ENCODE measurements at regions not wholly inside any gene's neighbourhood (a gene's known extent, or its start where the extent isn't known, plus 50 kb on each side); places are given as distances from the start of the nearest gene placed in this dataset.

DNA sequence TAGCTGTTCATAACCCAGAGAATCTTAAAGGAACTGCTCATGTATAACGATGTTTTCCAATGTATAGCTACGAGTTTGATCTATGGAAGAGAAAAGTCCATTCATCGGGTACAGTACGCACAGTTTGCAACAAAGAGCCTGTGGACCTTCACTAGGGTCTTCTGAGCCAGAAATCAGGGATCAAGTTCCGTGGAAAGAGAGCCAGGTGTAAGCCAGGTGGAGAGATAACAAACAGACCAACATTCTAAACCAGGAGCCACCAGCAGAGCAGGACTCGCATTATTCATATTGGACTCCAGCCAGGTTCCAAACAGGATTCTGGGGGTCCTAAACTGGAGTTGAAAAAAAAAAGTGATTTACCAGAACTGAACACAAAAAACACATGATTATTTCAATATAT is 505.4 kb upstream of the C16orf82 start:
- in situ Hi-C loops (cut with MboI), result no loop called here
- Histone ChIP-seq H4K20me1 (ENCODE audit: insufficient read depth) (no peaks in the 10 kb centered on the region), H3K79me2 (ENCODE audit: insufficient read depth) (no peaks in the 10 kb centered on the region), H2AFZ (no peak overlapping the region), H3K4me1 (ENCODE audit: insufficient read depth) (no peaks in the 10 kb centered on the region), H3K9me3 (ENCODE audit: low read depth) (no peaks in the 10 kb centered on the region), H3K4me3 (no peak overlapping the region), H3K27me3 (replicated peaks; ENCODE audit: insufficient read depth) (no peaks in the 10 kb centered on the region), H3K27ac (no peak overlapping the region), H3F3A (ENCODE audit: insufficient read depth) (no peaks in the 10 kb centered on the region), H3K9ac (no peak overlapping the region), H3K9me2 (ENCODE audit: insufficient read depth) (no peaks in the 10 kb centered on the region), H3K36me3 (ENCODE audit: low read depth) (no peaks in the 10 kb centered on the region), H3K4me2 (ENCODE audit: unreplicated experiment) (no peak overlapping the region)
- no peak for DNase-seq
- WGBS, 2 experiments (ENCODE audit: low coverage in 1 of 2, low lambda C conversion rate in 2 of 2, missing lambda C conversion rate in 2 of 2), result 22 to 29% methylated on average over 6 of the region's 6 CpGs
- no peak for TF ChIP-seq EZH2 (IDR thresholded peaks at IDR 0.05; ENCODE audit: insufficient read depth, poor library complexity, severe bottlenecking)
- TF ChIP-seq EZH2phosphoT487 (IDR thresholded peaks at IDR 0.05; ENCODE audit: insufficient read depth, low read depth), result no peak

DNA sequence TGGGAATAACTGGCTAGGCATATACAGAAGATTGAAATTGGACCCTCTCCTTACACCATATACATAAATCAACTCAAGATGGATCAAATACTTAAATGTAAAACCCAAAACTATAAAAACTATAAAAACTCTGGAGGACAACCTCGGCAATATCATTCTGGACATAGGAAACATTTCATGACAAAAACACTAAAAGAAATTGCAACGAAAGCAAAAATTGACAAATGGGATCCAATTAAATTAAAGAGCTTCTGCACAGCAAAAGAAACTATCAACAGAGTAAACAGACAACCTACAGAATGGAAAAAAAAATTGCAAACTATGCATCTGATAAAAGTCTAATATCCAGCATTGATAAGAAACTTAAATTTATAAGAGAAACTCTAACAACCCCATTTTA is 503.7 kb upstream of the C16orf82 start:
- no peaks in the 10 kb centered on the region for H3K79me2 ChIP-seq (ENCODE audit: insufficient read depth)
- no peaks in the 10 kb centered on the region for H3K9me2 ChIP-seq (ENCODE audit: insufficient read depth)
- H3K4me1 ChIP-seq (ENCODE audit: insufficient read depth), result no peaks in the 10 kb centered on the region
- no peak for DNase-seq
- H3K27me3 ChIP-seq (replicated peaks; ENCODE audit: insufficient read depth), result no peaks in the 10 kb centered on the region; the same call in 1 of the 2 replicates
- H3K9ac ChIP-seq, result no peak overlapping the region
- no peaks in the 10 kb centered on the region for H3K36me3 ChIP-seq (ENCODE audit: low read depth)
- WGBS, 2 experiments (ENCODE audit: low coverage in 1 of 2, low lambda C conversion rate in 2 of 2, missing lambda C conversion rate in 2 of 2), result 24 to 32% methylated on average over 2 of the region's 2 CpGs
- no peaks in the 10 kb centered on the region for H3F3A ChIP-seq (ENCODE audit: insufficient read depth)
- no peak overlapping the region for H3K4me2 ChIP-seq (ENCODE audit: unreplicated experiment)
- no peak for TF ChIP-seq EZH2 (IDR thresholded peaks at IDR 0.05; ENCODE audit: insufficient read depth, poor library complexity, severe bottlenecking)
- no peak for TF ChIP-seq EZH2phosphoT487 (IDR thresholded peaks at IDR 0.05; ENCODE audit: insufficient read depth, low read depth)
- no peak overlapping the region for H3K27ac ChIP-seq
- no peak overlapping the region for H3K4me3 ChIP-seq
- no peaks in the 10 kb centered on the region for H3K9me3 ChIP-seq (ENCODE audit: low read depth)
- H4K20me1 ChIP-seq (ENCODE audit: insufficient read depth), result no peaks in the 10 kb centered on the region
- no peak overlapping the region for H2AFZ ChIP-seq
- in situ Hi-C loops (cut with MboI), result no loop called here

DNA sequence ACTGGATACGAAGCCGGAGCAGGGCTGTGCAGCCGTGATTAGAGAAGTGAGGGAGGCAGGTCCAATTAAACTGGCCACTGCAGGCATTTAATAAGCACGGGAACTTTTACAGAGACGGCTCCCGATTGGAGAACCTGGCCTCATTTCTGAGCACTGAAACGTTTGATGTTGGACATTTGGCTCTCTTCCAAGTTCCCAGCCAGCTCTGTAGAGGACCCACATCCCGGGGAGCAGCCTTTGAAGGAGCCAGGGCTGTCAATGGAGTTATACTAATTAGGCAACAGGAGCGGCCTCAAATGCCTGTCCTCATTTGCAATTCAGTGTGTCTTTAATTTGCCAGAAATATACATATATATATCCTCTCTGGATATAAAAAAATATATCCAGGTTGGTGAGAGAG is 499.4 kb upstream of the C16orf82 start:
- Histone ChIP-seq H3K27me3 (replicated peaks; ENCODE audit: insufficient read depth) (no peaks in the 10 kb centered on the region; the same call in 1 of the 2 replicates), H3K9ac (no peak overlapping the region), H3K36me3 (ENCODE audit: low read depth) (no peaks in the 10 kb centered on the region), H3K4me3 (no peak overlapping the region), H3F3A (ENCODE audit: insufficient read depth) (no peaks in the 10 kb centered on the region), H3K4me1 (ENCODE audit: insufficient read depth) (no peaks in the 10 kb centered on the region), H3K27ac (no peak overlapping the region), H3K79me2 (ENCODE audit: insufficient read depth) (no peaks in the 10 kb centered on the region), H4K20me1 (ENCODE audit: insufficient read depth) (no peaks in the 10 kb centered on the region), H3K9me2 (ENCODE audit: insufficient read depth) (no peaks in the 10 kb centered on the region), H2AFZ (no peak overlapping the region), H3K9me3 (ENCODE audit: low read depth) (no peaks in the 10 kb centered on the region), H3K4me2 (ENCODE audit: unreplicated experiment) (no peak overlapping the region)
- WGBS, 2 experiments (ENCODE audit: low coverage in 1 of 2, low lambda C conversion rate in 2 of 2, missing lambda C conversion rate in 2 of 2), result 10 to 13% methylated on average over 9 of the region's 9 CpGs
- TF ChIP-seq EZH2phosphoT487 (IDR thresholded peaks at IDR 0.05; ENCODE audit: insufficient read depth, low read depth) (no peak), EZH2 (IDR thresholded peaks at IDR 0.05; ENCODE audit: insufficient read depth, poor library complexity, severe bottlenecking) (no peak)
- DNase-seq, result no peak
- in situ Hi-C loops (cut with MboI), result no loop called here

DNA sequence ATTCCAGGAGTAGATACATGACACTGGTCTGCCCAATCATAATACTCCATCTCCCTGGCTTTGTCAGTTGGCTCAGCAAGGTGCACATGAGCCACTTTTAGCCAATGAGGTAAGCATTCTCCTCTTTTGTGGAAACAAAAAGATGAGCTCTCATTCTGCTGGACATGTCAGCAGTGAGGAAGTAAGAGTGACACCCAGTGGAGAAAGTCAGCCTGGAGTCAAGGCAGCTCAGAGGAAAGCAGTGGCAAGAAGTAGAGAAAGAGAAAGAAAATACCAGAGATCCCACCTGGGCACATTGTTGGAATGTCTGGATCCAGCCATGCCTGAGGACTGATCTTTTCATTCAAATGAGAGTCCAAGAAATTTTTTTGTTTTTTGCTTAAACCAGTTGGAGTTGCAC is 496.9 kb upstream of the C16orf82 start:
- Histone ChIP-seq H3K36me3 (ENCODE audit: low read depth) (no peaks in the 10 kb centered on the region), H3F3A (ENCODE audit: insufficient read depth) (no peaks in the 10 kb centered on the region), H3K27ac (no peak overlapping the region), H2AFZ (no peak overlapping the region), H3K9ac (no peak overlapping the region), H3K4me3 (no peak overlapping the region), H3K27me3 (replicated peaks; ENCODE audit: insufficient read depth) (no peaks in the 10 kb centered on the region; the same call in 1 of the 2 replicates), H3K9me3 (ENCODE audit: low read depth) (no peaks in the 10 kb centered on the region), H3K4me2 (ENCODE audit: unreplicated experiment) (no peak overlapping the region), H4K20me1 (ENCODE audit: insufficient read depth) (no peaks in the 10 kb centered on the region), H3K79me2 (ENCODE audit: insufficient read depth) (no peaks in the 10 kb centered on the region), H3K4me1 (ENCODE audit: insufficient read depth) (no peaks in the 10 kb centered on the region), H3K9me2 (ENCODE audit: insufficient read depth) (no peaks in the 10 kb centered on the region)
- peak; percentile 19 for DNase-seq
- in situ Hi-C loops (cut with MboI), result no loop called here
- TF ChIP-seq EZH2phosphoT487 (IDR thresholded peaks at IDR 0.05; ENCODE audit: insufficient read depth, low read depth), result no peak

DNA sequence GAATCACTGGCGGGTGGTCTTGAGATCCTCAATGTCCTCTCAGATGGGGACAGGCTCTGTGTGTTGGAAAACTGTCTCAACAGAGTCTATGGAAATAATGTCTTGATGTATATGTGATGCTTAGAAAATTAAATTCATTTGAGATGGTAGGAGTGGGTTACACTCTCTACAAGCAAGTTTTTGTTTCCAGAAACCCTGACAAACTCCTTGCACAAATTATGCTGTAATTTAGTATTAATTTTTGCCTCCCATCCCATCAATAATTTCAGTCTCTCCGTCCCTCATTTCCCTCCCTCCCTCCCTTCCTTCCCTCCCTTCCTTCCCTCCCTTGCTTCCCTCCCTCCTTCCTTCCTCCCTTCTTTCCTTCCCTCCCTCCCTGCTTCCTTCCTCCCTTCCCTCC is 488.0 kb upstream of the C16orf82 start:
- WGBS, 2 experiments (ENCODE audit: low coverage in 1 of 2, low lambda C conversion rate in 2 of 2, missing lambda C conversion rate in 2 of 2), result 10 to 29% methylated on average over 1 to 2 of the region's 2 CpGs
- H3K27ac ChIP-seq, result no peak overlapping the region
- H3K9me3 ChIP-seq (ENCODE audit: low read depth), result no peaks in the 10 kb centered on the region
- no peaks in the 10 kb centered on the region for H3K9me2 ChIP-seq (ENCODE audit: insufficient read depth)
- in situ Hi-C loops (cut with MboI), result no loop called here
- no peak overlapping the region for H2AFZ ChIP-seq
- no peaks in the 10 kb centered on the region for H3K27me3 ChIP-seq (replicated peaks; ENCODE audit: insufficient read depth)
- H3K79me2 ChIP-seq (ENCODE audit: insufficient read depth), result no peaks in the 10 kb centered on the region
- no peaks in the 10 kb centered on the region for H3F3A ChIP-seq (ENCODE audit: insufficient read depth)
- no peak overlapping the region for H3K9ac ChIP-seq
- H4K20me1 ChIP-seq (ENCODE audit: insufficient read depth), result no peaks in the 10 kb centered on the region
- no peak for DNase-seq
- H3K4me1 ChIP-seq (ENCODE audit: insufficient read depth), result no peaks in the 10 kb centered on the region
- no peaks in the 10 kb centered on the region for H3K36me3 ChIP-seq (ENCODE audit: low read depth)
- no peak for TF ChIP-seq EZH2phosphoT487 (IDR thresholded peaks at IDR 0.05; ENCODE audit: insufficient read depth, low read depth)
- no peak for TF ChIP-seq EZH2 (IDR thresholded peaks at IDR 0.05; ENCODE audit: insufficient read depth, poor library complexity, severe bottlenecking)
- H3K4me2 ChIP-seq (ENCODE audit: unreplicated experiment), result no peak overlapping the region
- H3K4me3 ChIP-seq, result no peak overlapping the region
